Neural progenitor cell (in vitro differentiated cells): ENCODE measurements at regions not wholly inside any gene's neighbourhood (a gene's known extent, or its start where the extent isn't known, plus 50 kb on each side); places are given as distances from the start of the nearest gene placed in this dataset.

ENCODE experiments used
- DNase-seq: peaks from one replicate; pipeline ENCODE4 v3.0.0-alpha.2; 2016; ENCODE audit warnings: low spot score
- H2AFZ ChIP-seq: fragments of 200-600 bp; sonication (generic); replicated peaks from 2 replicates; pipeline ENCODE4 v1.6.1; 2016; ENCODE audit warnings: antibody characterized with exemption
- H3F3A ChIP-seq: fragments of 200-600 bp; sonication (generic); 2 replicates; pipeline ENCODE4 v1.6.1; 2016; ENCODE audit warnings: antibody characterized with exemption, low read depth
- H3K27ac ChIP-seq: fragments of 200-600 bp; sonication (generic); 2 replicates; pipeline ENCODE4 v1.5.1; 2016; ENCODE audit warnings: mild to moderate bottlenecking
- H3K27me3 ChIP-seq: fragments of 200-600 bp; sonication (generic); 2 replicates; pipeline ENCODE4 v1.6.1; 2016; ENCODE audit warnings: mild to moderate bottlenecking, moderate library complexity
- H3K36me3 ChIP-seq: fragments of 200-600 bp; sonication (generic); 2 replicates; pipeline ENCODE4 v1.5.1; 2016
- H3K4me1 ChIP-seq: fragments of 200-600 bp; sonication (generic); 2 replicates; pipeline ENCODE4 v1.6.1; 2016; ENCODE audit warnings: mixed run types
- H3K4me2 ChIP-seq: fragments of 200-600 bp; sonication (generic); 2 replicates; pipeline ENCODE4 v1.6.1; 2016
- H3K4me3 ChIP-seq: fragments of 200-600 bp; sonication (generic); 2 replicates; pipeline ENCODE4 v1.5.1; 2016
- H3K79me2 ChIP-seq: fragments of 200-600 bp; sonication (generic); 2 replicates; pipeline ENCODE4 v1.6.1; 2016; ENCODE audit warnings: low read depth
- H3K9ac ChIP-seq: fragments of 200-600 bp; sonication (generic); 2 replicates; pipeline ENCODE4 v1.6.1; 2016
- H3K9me3 ChIP-seq: fragments of 200-600 bp; sonication (generic); 2 replicates; pipeline ENCODE4 v1.5.1; 2016; ENCODE audit warnings: low read depth
- H4K20me1 ChIP-seq: fragments of 200-600 bp; sonication (generic); 2 replicates; pipeline ENCODE4 v1.6.1; 2016; ENCODE audit warnings: low read depth
- H3K27ac Mint-ChIP-seq: 3 replicates; pipeline ENCODE4 v1.8.0; 2021; ENCODE audit warnings: mixed read lengths
- H3K27me3 Mint-ChIP-seq: 2 replicates; pipeline ENCODE4 v1.8.0; 2022; ENCODE audit warnings: low read depth, mild to moderate bottlenecking, inconsistent platforms, moderate library complexity, mixed read lengths; ENCODE audit not compliant: insufficient read depth
- H3K36me3 Mint-ChIP-seq: 3 replicates; pipeline ENCODE4 v1.8.0; 2021; ENCODE audit warnings: mixed read lengths
- H3K4me1 Mint-ChIP-seq: 3 replicates; pipeline ENCODE4 v1.8.0; 2021; ENCODE audit warnings: mixed read lengths
- H3K4me3 Mint-ChIP-seq: 3 replicates; pipeline ENCODE4 v1.8.0; 2021; ENCODE audit warnings: mild to moderate bottlenecking, moderate library complexity, mixed read lengths
- H3K9me3 Mint-ChIP-seq: 3 replicates; pipeline ENCODE4 v1.8.0; 2020; ENCODE audit warnings: mixed read lengths
- EZH2 ChIP-seq: fragments of 200-600 bp; sonication (generic); IDR thresholded peaks from 2 replicates; pipeline ENCODE4 v1.6.1; 2017; ENCODE audit warnings: antibody characterized with exemption, mild to moderate bottlenecking, moderate library complexity
- EZH2phosphoT487 ChIP-seq: fragments of 200-600 bp; sonication (generic); IDR thresholded peaks from 2 replicates; pipeline ENCODE4 v1.6.1; 2017; ENCODE audit warnings: antibody characterized with exemption
- TF ChIP-seq, protein P1 (sequence below): fragments of 200-600 bp; sonication (generic); IDR thresholded peaks from 2 replicates; pipeline ENCODE4 v1.5.1; 2017; ENCODE audit warnings: antibody characterized with exemption, mild to moderate bottlenecking

DNA sequence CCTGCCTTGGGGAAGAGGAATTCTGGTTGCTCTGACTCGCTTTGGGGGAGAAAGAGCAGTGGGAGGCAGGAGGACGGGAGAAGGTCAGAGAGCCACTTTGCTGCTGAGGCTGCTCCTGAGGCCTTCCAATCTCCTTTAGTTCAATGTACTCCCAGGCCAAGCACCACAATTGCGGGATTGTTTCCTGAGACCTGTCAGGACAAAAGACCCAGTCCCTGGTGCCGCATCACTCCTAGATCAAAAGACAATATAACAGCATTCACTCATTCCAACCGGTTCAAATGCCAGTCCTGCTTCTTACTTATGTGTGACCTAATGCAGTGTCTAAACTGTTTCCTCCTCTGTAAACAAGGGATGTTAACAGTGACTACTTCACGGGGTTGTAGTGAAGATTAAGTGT is 106.4 kb downstream of the TRIML1 start:
- no peak overlapping the region for H3K27ac Mint-ChIP-seq
- no peak overlapping the region for H3K4me3 Mint-ChIP-seq

DNA sequence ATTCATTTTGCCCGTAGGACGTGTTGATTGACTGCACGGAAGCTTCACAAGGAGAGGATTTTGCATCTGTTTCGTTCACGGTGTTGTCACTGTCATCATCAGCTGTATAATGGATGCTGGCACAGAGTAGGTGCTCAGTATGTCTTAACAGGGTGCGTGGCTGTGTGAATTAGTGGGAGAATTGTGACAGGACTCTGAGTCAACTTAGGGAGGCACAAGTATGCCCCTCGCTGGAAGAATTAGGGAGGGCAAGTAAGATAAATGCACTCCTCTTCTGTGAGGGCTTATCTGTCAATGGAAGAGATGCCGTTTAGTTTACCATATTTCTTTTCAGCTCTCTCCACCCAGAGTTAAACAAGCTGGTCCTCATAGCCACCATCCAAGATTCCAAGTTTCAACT is 107.2 kb downstream of the TRIML1 start:
- Histone ChIP-seq H3K4me2 (no peak overlapping the region), H3F3A (no peaks in the 10 kb centered on the region), H2AFZ (no peak overlapping the region), H3K79me2 (no peaks in the 10 kb centered on the region), H3K27me3 (no peaks in the 10 kb centered on the region), H3K27ac (no peak overlapping the region), H3K9me3 (no peaks in the 10 kb centered on the region), H3K9ac (no peak overlapping the region), H3K4me3 (no peak overlapping the region), H3K4me1 (peaks cover 7% of the 10 kb centered on the region), H4K20me1 (no peaks in the 10 kb centered on the region), H3K36me3 (no peaks in the 10 kb centered on the region)
- Mint-ChIP-seq H3K4me1 (peaks cover 2% of the 10 kb centered on the region), H3K4me3 (no peak overlapping the region), H3K9me3 (no peaks in the 10 kb centered on the region), H3K36me3 (no peaks in the 10 kb centered on the region), H3K27me3 (peaks cover 4% of the 10 kb centered on the region), H3K27ac (no peak overlapping the region)
- TF ChIP-seq EZH2phosphoT487 = no peak
- TF ChIP-seq, protein P1, sequence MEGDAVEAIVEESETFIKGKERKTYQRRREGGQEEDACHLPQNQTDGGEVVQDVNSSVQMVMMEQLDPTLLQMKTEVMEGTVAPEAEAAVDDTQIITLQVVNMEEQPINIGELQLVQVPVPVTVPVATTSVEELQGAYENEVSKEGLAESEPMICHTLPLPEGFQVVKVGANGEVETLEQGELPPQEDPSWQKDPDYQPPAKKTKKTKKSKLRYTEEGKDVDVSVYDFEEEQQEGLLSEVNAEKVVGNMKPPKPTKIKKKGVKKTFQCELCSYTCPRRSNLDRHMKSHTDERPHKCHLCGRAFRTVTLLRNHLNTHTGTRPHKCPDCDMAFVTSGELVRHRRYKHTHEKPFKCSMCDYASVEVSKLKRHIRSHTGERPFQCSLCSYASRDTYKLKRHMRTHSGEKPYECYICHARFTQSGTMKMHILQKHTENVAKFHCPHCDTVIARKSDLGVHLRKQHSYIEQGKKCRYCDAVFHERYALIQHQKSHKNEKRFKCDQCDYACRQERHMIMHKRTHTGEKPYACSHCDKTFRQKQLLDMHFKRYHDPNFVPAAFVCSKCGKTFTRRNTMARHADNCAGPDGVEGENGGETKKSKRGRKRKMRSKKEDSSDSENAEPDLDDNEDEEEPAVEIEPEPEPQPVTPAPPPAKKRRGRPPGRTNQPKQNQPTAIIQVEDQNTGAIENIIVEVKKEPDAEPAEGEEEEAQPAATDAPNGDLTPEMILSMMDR = peak; percentile 54
- DNase-seq = peak; percentile 50

More for the DNA sequence above, 106.4 kb downstream of the TRIML1 start:
- H2AFZ ChIP-seq = peak overlapping the region; percentile 45
- Mint-ChIP-seq H3K36me3 (no peaks in the 10 kb centered on the region), H3K9me3 (no peaks in the 10 kb centered on the region), H3K4me1 (peaks cover 2% of the 10 kb centered on the region), H3K27me3 (peaks cover 4% of the 10 kb centered on the region)
- peaks cover 7% of the 10 kb centered on the region for H3K4me1 ChIP-seq
- no peaks in the 10 kb centered on the region for H3F3A ChIP-seq
- H3K27me3 ChIP-seq = no peaks in the 10 kb centered on the region
- no peak overlapping the region for H3K4me3 ChIP-seq
- TF ChIP-seq EZH2phosphoT487 (no peak), EZH2 (no peak)
- TF ChIP-seq, protein P1 = no peak
- H4K20me1 ChIP-seq = no peaks in the 10 kb centered on the region
- DNase-seq = peak; percentile 47
- no peak overlapping the region for H3K27ac ChIP-seq
- H3K79me2 ChIP-seq = no peaks in the 10 kb centered on the region
- no peaks in the 10 kb centered on the region for H3K36me3 ChIP-seq
- no peaks in the 10 kb centered on the region for H3K9me3 ChIP-seq
- no peak overlapping the region for H3K9ac ChIP-seq
- no peak overlapping the region for H3K4me2 ChIP-seq

DNA sequence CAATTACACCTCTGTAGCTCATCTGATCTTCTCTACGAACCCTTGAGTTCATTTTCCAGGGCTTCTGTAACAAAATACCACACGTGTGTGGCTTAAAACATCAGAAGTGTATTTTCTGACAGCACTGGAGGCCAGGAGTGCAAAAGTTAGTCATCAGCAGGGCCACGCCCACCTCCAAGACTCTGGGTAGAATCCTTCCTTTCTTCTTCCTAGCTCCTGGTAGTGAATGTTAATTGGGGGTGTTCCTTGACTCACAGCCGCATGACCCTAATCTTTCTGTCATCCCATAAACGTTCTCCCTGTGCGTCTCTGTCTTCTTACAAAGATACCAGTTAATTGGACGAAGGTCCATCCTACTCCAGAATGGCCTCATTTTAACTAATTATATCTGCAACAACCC is 115.0 kb downstream of the TRIML1 start:
- Histone ChIP-seq H3K36me3 (no peaks in the 10 kb centered on the region), H3K9ac (no peak overlapping the region), H3K4me1 (no peaks in the 10 kb centered on the region), H4K20me1 (no peaks in the 10 kb centered on the region), H3K4me2 (no peak overlapping the region), H3K4me3 (no peak overlapping the region), H3K27ac (no peak overlapping the region), H3K27me3 (no peaks in the 10 kb centered on the region), H3K9me3 (no peaks in the 10 kb centered on the region), H3K79me2 (no peaks in the 10 kb centered on the region), H3F3A (no peaks in the 10 kb centered on the region), H2AFZ (no peak overlapping the region)
- TF ChIP-seq, protein P1 = no peak
- TF ChIP-seq EZH2phosphoT487 (no peak), EZH2 (no peak)
- Mint-ChIP-seq H3K36me3 (no peaks in the 10 kb centered on the region), H3K27me3 (no peaks in the 10 kb centered on the region), H3K27ac (no peak overlapping the region), H3K4me3 (no peak overlapping the region), H3K9me3 (no peaks in the 10 kb centered on the region), H3K4me1 (no peaks in the 10 kb centered on the region)
- DNase-seq = no peak
